ENCODE measurements at regions not wholly inside any gene's neighbourhood (a gene's known extent, or its start where the extent isn't known, plus 50 kb on each side); places are given as distances from the start of the nearest gene placed in this dataset.

- in situ Hi-C loops (cut with MboI) = no loop called here
- SMC1A ChIA-PET (ENCODE audit: uncharacterized antibody, unreplicated experiment) = no interaction called here
- H2AFZ ChIP-seq (ENCODE audit: control insufficient read depth, low read depth, low read length) = no peak overlapping the region
- CTCF ChIA-PET = interaction anchor here (1.4 kb wide), 1 partner anchor 518 kb away, joined by 3 read pairs; no protein-coding TSS in a partner anchor
- no TSS peak for BruUV-seq (replicated peaks)
- H3K36me3 ChIP-seq (ENCODE audit: control insufficient read depth in 2 of 2, insufficient read depth in 2 of 2, low read length in 1 of 2) = no peaks in the 10 kb centered on the region
- 42% methylated on average over 18 of the region's 19 CpGs for WGBS (ENCODE audit: insufficient coverage, insufficient replicate concordance, low lambda C conversion rate, missing lambda C conversion rate)
- H3K4me1 ChIP-seq (ENCODE audit: control insufficient read depth, insufficient read depth, low read length) = no peaks in the 10 kb centered on the region
- DNase-seq (ENCODE audit: low read depth, low spot score) (no peak), ATAC-seq (no peak), FAIRE-seq (no peak)
- intact Hi-C loops (cut with micrococcal nuclease; ENCODE audit: unreplicated experiment) = no loop called here
- no peak overlapping the region for H3K27ac ChIP-seq (ENCODE audit: control insufficient read depth, insufficient read depth)
- no peak overlapping the region for H3K4me2 ChIP-seq (ENCODE audit: control insufficient read depth, insufficient read depth)
- H3K4me3 ChIP-seq = no peak overlapping the region
- H3K27me3 ChIP-seq (replicated peaks in 1 of 2; ENCODE audit: control insufficient read depth in 2 of 2, insufficient read depth in 2 of 2, low read length in 1 of 2) = no peaks in the 10 kb centered on the region
- H3K79me2 ChIP-seq (ENCODE audit: control insufficient read depth, insufficient read depth, low read length) = no peaks in the 10 kb centered on the region
- no peaks in the 10 kb centered on the region for H4K20me1 ChIP-seq (ENCODE audit: control insufficient read depth, insufficient read depth)
- RAD21 ChIA-PET (ENCODE audit: unreplicated experiment) = no interaction called here
- no peak overlapping the region for H3K9ac ChIP-seq (ENCODE audit: control insufficient read depth, insufficient read depth, low read length)
- no peaks in the 10 kb centered on the region; the same call in 2 of the 3 replicates for H3K9me3 ChIP-seq (replicated peaks; ENCODE audit: control insufficient read depth, insufficient read depth, low read length)
- POLR2A ChIA-PET = no interaction called here
- TF ChIP-seq BHLHE40 (IDR thresholded peaks at IDR 0.05; ENCODE audit: borderline replicate concordance in 1 of 2, low read depth in 2 of 2, low read length in 1 of 2) (no peak), HDGF (IDR thresholded peaks at IDR 0.05) (no peak), SUZ12 (IDR thresholded peaks at IDR 0.05; ENCODE audit: unreplicated experiment) (no peak), CTCF (IDR thresholded peaks at IDR 0.05 in 2 of 3, conservative IDR thresholded peaks at IDR 0.05 in 1 of 3; ENCODE audit: control insufficient read depth in 2 of 3, extremely low read depth in 1 of 3, insufficient read depth in 1 of 3, low read depth in 3 of 3, low read length in 3 of 3) (no peak), E2F8 (IDR thresholded peaks at IDR 0.05; ENCODE audit: low read depth, partially characterized antibody) (no peak), ZNF622 (IDR thresholded peaks at IDR 0.05) (no peak), MYC (IDR thresholded peaks at IDR 0.05; ENCODE audit: insufficient read depth, insufficient read length, insufficient replicate concordance, low read length, severe bottlenecking) (no peak)
- TF ChIP-seq, protein P1, sequence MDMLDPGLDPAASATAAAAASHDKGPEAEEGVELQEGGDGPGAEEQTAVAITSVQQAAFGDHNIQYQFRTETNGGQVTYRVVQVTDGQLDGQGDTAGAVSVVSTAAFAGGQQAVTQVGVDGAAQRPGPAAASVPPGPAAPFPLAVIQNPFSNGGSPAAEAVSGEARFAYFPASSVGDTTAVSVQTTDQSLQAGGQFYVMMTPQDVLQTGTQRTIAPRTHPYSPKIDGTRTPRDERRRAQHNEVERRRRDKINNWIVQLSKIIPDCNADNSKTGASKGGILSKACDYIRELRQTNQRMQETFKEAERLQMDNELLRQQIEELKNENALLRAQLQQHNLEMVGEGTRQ (IDR thresholded peaks at IDR 0.05; ENCODE audit: borderline replicate concordance, low read depth, low read length) = no peak
- TF ChIP-seq, protein P2, sequence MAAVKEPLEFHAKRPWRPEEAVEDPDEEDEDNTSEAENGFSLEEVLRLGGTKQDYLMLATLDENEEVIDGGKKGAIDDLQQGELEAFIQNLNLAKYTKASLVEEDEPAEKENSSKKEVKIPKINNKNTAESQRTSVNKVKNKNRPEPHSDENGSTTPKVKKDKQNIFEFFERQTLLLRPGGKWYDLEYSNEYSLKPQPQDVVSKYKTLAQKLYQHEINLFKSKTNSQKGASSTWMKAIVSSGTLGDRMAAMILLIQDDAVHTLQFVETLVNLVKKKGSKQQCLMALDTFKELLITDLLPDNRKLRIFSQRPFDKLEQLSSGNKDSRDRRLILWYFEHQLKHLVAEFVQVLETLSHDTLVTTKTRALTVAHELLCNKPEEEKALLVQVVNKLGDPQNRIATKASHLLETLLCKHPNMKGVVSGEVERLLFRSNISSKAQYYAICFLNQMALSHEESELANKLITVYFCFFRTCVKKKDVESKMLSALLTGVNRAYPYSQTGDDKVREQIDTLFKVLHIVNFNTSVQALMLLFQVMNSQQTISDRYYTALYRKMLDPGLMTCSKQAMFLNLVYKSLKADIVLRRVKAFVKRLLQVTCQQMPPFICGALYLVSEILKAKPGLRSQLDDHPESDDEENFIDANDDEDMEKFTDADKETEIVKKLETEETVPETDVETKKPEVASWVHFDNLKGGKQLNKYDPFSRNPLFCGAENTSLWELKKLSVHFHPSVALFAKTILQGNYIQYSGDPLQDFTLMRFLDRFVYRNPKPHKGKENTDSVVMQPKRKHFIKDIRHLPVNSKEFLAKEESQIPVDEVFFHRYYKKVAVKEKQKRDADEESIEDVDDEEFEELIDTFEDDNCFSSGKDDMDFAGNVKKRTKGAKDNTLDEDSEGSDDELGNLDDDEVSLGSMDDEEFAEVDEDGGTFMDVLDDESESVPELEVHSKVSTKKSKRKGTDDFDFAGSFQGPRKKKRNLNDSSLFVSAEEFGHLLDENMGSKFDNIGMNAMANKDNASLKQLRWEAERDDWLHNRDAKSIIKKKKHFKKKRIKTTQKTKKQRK (IDR thresholded peaks at IDR 0.05; ENCODE audit: low read depth, low read length) = no peak
- TF ChIP-seq, protein P3, sequence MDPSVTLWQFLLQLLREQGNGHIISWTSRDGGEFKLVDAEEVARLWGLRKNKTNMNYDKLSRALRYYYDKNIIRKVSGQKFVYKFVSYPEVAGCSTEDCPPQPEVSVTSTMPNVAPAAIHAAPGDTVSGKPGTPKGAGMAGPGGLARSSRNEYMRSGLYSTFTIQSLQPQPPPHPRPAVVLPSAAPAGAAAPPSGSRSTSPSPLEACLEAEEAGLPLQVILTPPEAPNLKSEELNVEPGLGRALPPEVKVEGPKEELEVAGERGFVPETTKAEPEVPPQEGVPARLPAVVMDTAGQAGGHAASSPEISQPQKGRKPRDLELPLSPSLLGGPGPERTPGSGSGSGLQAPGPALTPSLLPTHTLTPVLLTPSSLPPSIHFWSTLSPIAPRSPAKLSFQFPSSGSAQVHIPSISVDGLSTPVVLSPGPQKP (IDR thresholded peaks at IDR 0.05; ENCODE audit: low read depth, low read length) = no peak
Observed at GRCh38 chr18:35904389-35905037, 68.0 kb upstream of the RMP24 start.
